HL-60 (cell line): ENCODE measurements at regions not wholly inside any gene's neighbourhood (a gene's known extent, or its start where the extent isn't known, plus 50 kb on each side); places are given as distances from the start of the nearest gene placed in this dataset.

Experiments
- DNase-seq, 2 experiments: peaks; one replicate each; pipeline ENCODE4 v3.0.0-alpha.2; 2010 to 2020; ENCODE audit warnings: low read depth in 1 of 2, low spot score in 1 of 2
- H3K27ac ChIP-seq: fragments of 250-450 bp; sonication (Bioruptor Pico); replicated peaks from 2 replicates; pipeline ENCODE4 v1.5.1; 2020; ENCODE audit warnings: mild to moderate bottlenecking, moderate library complexity
- H3K27me3 ChIP-seq: fragments of 250-450 bp; sonication (Bioruptor Pico); 2 replicates; pipeline ENCODE4 v1.5.1; 2021; ENCODE audit warnings: mild to moderate bottlenecking, moderate library complexity; ENCODE audit not compliant: insufficient read depth, poor library complexity, severe bottlenecking
- H3K4me3 ChIP-seq: replicated peaks from 2 replicates; pipeline ENCODE4 v1.5.1; 2011; ENCODE audit warnings: mild to moderate bottlenecking, control low read depth, low read length; ENCODE audit not compliant: insufficient read depth
- CTCF ChIP-seq: IDR thresholded peaks from one replicate; pipeline ENCODE4 v1.5.1; 2011; ENCODE audit warnings: low read length, control low read depth, inconsistent platforms; ENCODE audit not compliant: insufficient read depth
- GABPA ChIP-seq: IDR thresholded peaks from 2 replicates; pipeline ENCODE4 v1.6.1; 2012; ENCODE audit warnings: low read depth
- POLR2AphosphoS5 ChIP-seq: IDR thresholded peaks from 2 replicates; pipeline ENCODE4 v1.6.1; 2012; ENCODE audit warnings: low read depth
- REST ChIP-seq: IDR thresholded peaks from 2 replicates; pipeline ENCODE4 v1.6.1; 2012; ENCODE audit warnings: low read depth; ENCODE audit not compliant: insufficient replicate concordance
- SPI1 ChIP-seq: IDR thresholded peaks from 2 replicates; pipeline ENCODE4 v1.6.1; 2012; ENCODE audit warnings: low read depth, mild to moderate bottlenecking, borderline replicate concordance

GRCh38 chr13:112188298-112188610 lies 121.3 kb downstream of the SOX1 start:
- Histone ChIP-seq H3K27me3 (no peaks in the 10 kb centered on the region), H3K4me3 (no peak overlapping the region), H3K27ac (no peak overlapping the region)
- no peak for DNase-seq
- TF ChIP-seq GABPA (no peak), SPI1 (no peak), REST (no peak), CTCF (no peak), POLR2AphosphoS5 (no peak)

- no peak for DNase-seq
- Histone ChIP-seq H3K4me3 (no peak overlapping the region), H3K27ac (no peak overlapping the region), H3K27me3 (no peaks in the 10 kb centered on the region)
- TF ChIP-seq REST (no peak), GABPA (no peak), CTCF (no peak)
Observed at GRCh38 chr13:112193463-112194166, 126.7 kb downstream of the SOX1 start.

- no peak overlapping the region for H3K4me3 ChIP-seq
- no peak overlapping the region for H3K27ac ChIP-seq
- no peak for DNase-seq
- TF ChIP-seq GABPA = no peak
- no peak for TF ChIP-seq SPI1
- TF ChIP-seq POLR2AphosphoS5 = no peak
- no peak for TF ChIP-seq REST
- H3K27me3 ChIP-seq = no peaks in the 10 kb centered on the region
Observed at GRCh38 chr13:112194167-112194530, 127.2 kb downstream of the SOX1 start.
